ENCODE measurements at regions not wholly inside any gene's neighbourhood (a gene's known extent, or its start where the extent isn't known, plus 50 kb on each side); places are given as distances from the start of the nearest gene placed in this dataset.

GRCh38 chr6:105934708-105935107 is 151.4 kb upstream of the PRDM1 start:
- Histone ChIP-seq H4K20me1 (ENCODE audit: insufficient read depth, low read length) (no peaks in the 10 kb centered on the region), H3K27me3 (ENCODE audit: control insufficient read depth in 1 of 2, insufficient read depth in 2 of 2, low read length in 2 of 2) (peaks cover 0 to 4% of the 10 kb centered on the region in 2 experiments; a peak in 1 of 5 replicates), H3K4me3 (replicated peaks in 1 of 3; ENCODE audit: insufficient read depth in 1 of 3, low read depth in 2 of 3, low read length in 3 of 3) (no peak overlapping the region), H3K4me2 (ENCODE audit: low read depth, low read length) (no peak overlapping the region), H3K27ac (ENCODE audit: extremely low read length, insufficient read depth, low read length) (no peak overlapping the region), H3K4me1 (ENCODE audit: insufficient read depth, low read length) (no peaks in the 10 kb centered on the region), H3K36me3 (replicated peaks in 1 of 2; ENCODE audit: control insufficient read depth in 1 of 2, insufficient read depth in 2 of 2, low read length in 2 of 2) (no peaks in the 10 kb centered on the region), H3K9ac (ENCODE audit: insufficient read depth, low read depth, low read length) (no peak overlapping the region), H2AFZ (ENCODE audit: low read length) (no peak overlapping the region), H3K9me3 (ENCODE audit: low read length) (no peaks in the 10 kb centered on the region), H3K79me2 (ENCODE audit: insufficient read depth, low read length) (no peaks in the 10 kb centered on the region)
- POLR2A ChIA-PET: no interaction called here
- intact Hi-C loops (cut with micrococcal nuclease; ENCODE audit: unreplicated experiment) (no loop called here), in situ Hi-C loops (cut with HindIII; ENCODE audit: extremely low pct_ligation_motif_present, low pct_unique_long_range_greater_than_20kb) (no loop called here)
- WGBS (ENCODE audit: low lambda C conversion rate): 43% methylated on average over 5 of the region's 5 CpGs
- no peak for ATAC-seq
- TF ChIP-seq CREB1 (IDR thresholded peaks at IDR 0.05) (no peak), CREB1 (CRISPR knock-in tag; IDR thresholded peaks at IDR 0.05) (no peak), ARNT (IDR thresholded peaks at IDR 0.05) (no peak), SMC3 (IDR thresholded peaks at IDR 0.05; ENCODE audit: low read length) (no peak), CREM (IDR thresholded peaks at IDR 0.05) (no peak), CREM (CRISPR knock-in tag; IDR thresholded peaks at IDR 0.05) (no peak), SOX5 (CRISPR knock-in tag; IDR thresholded peaks at IDR 0.05; ENCODE audit: borderline replicate concordance) (no peak), DR1 (CRISPR knock-in tag; IDR thresholded peaks at IDR 0.05) (no peak), ZNF10 (CRISPR knock-in tag; IDR thresholded peaks at IDR 0.05; ENCODE audit: borderline replicate concordance, low read depth) (no peak), JDP2 (CRISPR knock-in tag; IDR thresholded peaks at IDR 0.05; ENCODE audit: borderline replicate concordance) (no peak), ARHGAP35 (CRISPR knock-in tag; IDR thresholded peaks at IDR 0.05; ENCODE audit: borderline replicate concordance) (no peak), RARA (CRISPR knock-in tag; IDR thresholded peaks at IDR 0.05) (no peak), ZBTB44 (CRISPR knock-in tag; IDR thresholded peaks at IDR 0.05) (no peak), ZNF557 (CRISPR knock-in tag; IDR thresholded peaks at IDR 0.05) (no peak), GPBP1L1 (CRISPR knock-in tag; IDR thresholded peaks at IDR 0.05) (no peak), ISX (CRISPR knock-in tag; conservative IDR thresholded peaks at IDR 0.05) (no peak), ZNF615 (CRISPR knock-in tag; IDR thresholded peaks at IDR 0.05; ENCODE audit: borderline replicate concordance) (no peak), MLLT10 (CRISPR knock-in tag; IDR thresholded peaks at IDR 0.05) (no peak), SKIL (CRISPR knock-in tag; IDR thresholded peaks at IDR 0.05; ENCODE audit: borderline replicate concordance) (no peak), ZFP41 (CRISPR knock-in tag; IDR thresholded peaks at IDR 0.05; ENCODE audit: borderline replicate concordance) (no peak)
- no TSS peak for BruUV-seq (replicated peaks)
- no peak for FAIRE-seq
- DNase-seq (ENCODE audit: low spot score): no peak
- CTCF ChIA-PET (ENCODE audit: low intra/inter-chr PET ratio, low total read pairs): no interaction called here
